GM23338 (cell line): ENCODE measurements at regions not wholly inside any gene's neighbourhood (a gene's known extent, or its start where the extent isn't known, plus 50 kb on each side); places are given as distances from the start of the nearest gene placed in this dataset.

ENCODE experiments used
- ATAC-seq: fragments of 200-7000 bp; cut with Tn5 transposase; 3 replicates; pipeline ENCODE4 v1.9.1; 2020
- DNase-seq: peaks from one replicate; pipeline ENCODE4 v3.0.0-alpha.2; 2015; ENCODE audit warnings: low spot score
- H2AFZ ChIP-seq: fragments of 200-600 bp; sonication (generic); 2 replicates; pipeline ENCODE4 v1.8.0; 2016; ENCODE audit warnings: antibody characterized with exemption, mild to moderate bottlenecking, moderate library complexity
- H3F3A ChIP-seq: fragments of 200-600 bp; sonication (generic); replicated peaks from 2 replicates; pipeline ENCODE4 v1.8.0; 2017; ENCODE audit warnings: antibody characterized with exemption, mixed run types, low read depth
- H3K27ac ChIP-seq: fragments of 200-600 bp; sonication (generic); 2 replicates; pipeline ENCODE4 v1.6.1; 2016; ENCODE audit warnings: low read depth
- H3K27me3 ChIP-seq: fragments of 200-600 bp; sonication (generic); 2 replicates; pipeline ENCODE4 v1.8.0; 2016; ENCODE audit warnings: mild to moderate bottlenecking, mixed run types, moderate library complexity; ENCODE audit not compliant: insufficient read depth
- H3K36me3 ChIP-seq: fragments of 200-600 bp; sonication (generic); 2 replicates; pipeline ENCODE4 v1.8.0; 2016; ENCODE audit warnings: mild to moderate bottlenecking; ENCODE audit not compliant: insufficient read depth
- H3K4me1 ChIP-seq: fragments of 200-600 bp; sonication (generic); 2 replicates; pipeline ENCODE4 v1.8.0; 2016; ENCODE audit warnings: mild to moderate bottlenecking, moderate library complexity; ENCODE audit not compliant: insufficient read depth
- H3K4me2 ChIP-seq: fragments of 200-600 bp; sonication (generic); 2 replicates; pipeline ENCODE4 v1.7.1; 2017; ENCODE audit warnings: mixed run types
- H3K4me3 ChIP-seq: fragments of 200-600 bp; sonication (generic); 2 replicates; pipeline ENCODE4 v1.6.1; 2016; ENCODE audit warnings: mixed run types
- H3K79me2 ChIP-seq: fragments of 200-600 bp; sonication (generic); replicated peaks from 2 replicates; pipeline ENCODE4 v1.8.0; 2017; ENCODE audit warnings: mild to moderate bottlenecking; ENCODE audit not compliant: insufficient read depth
- H3K9me2 ChIP-seq: fragments of 200-600 bp; sonication (generic); 2 replicates; pipeline ENCODE4 v1.8.0; 2017; ENCODE audit not compliant: insufficient read depth
- H4K20me1 ChIP-seq: fragments of 200-600 bp; sonication (generic); replicated peaks from 2 replicates; pipeline ENCODE4 v1.8.0; 2017; ENCODE audit warnings: mild to moderate bottlenecking; ENCODE audit not compliant: insufficient read depth
- H3K27ac Mint-ChIP-seq: 2 replicates; pipeline ENCODE4 v1.8.0; 2020; ENCODE audit warnings: inconsistent platforms, mild to moderate bottlenecking, moderate library complexity, mixed read lengths
- H3K27me3 Mint-ChIP-seq: 3 replicates; pipeline ENCODE4 v1.8.0; 2022; ENCODE audit warnings: low read depth, mild to moderate bottlenecking, moderate library complexity, mixed read lengths, inconsistent platforms; ENCODE audit not compliant: insufficient read depth, poor library complexity
- H3K36me3 Mint-ChIP-seq: 3 replicates; pipeline ENCODE4 v1.8.0; 2021; ENCODE audit warnings: low read depth, mild to moderate bottlenecking, inconsistent platforms, moderate library complexity, mixed read lengths
- H3K4me1 Mint-ChIP-seq: 3 replicates; pipeline ENCODE4 v1.8.0; 2020; ENCODE audit warnings: mild to moderate bottlenecking, inconsistent platforms, mixed read lengths
- H3K4me3 Mint-ChIP-seq: 3 replicates; pipeline ENCODE4 v1.8.0; 2021; ENCODE audit warnings: moderate library complexity, mild to moderate bottlenecking, inconsistent platforms, mixed read lengths
- H3K9me3 Mint-ChIP-seq: 3 replicates; pipeline ENCODE4 v1.8.0; 2020; ENCODE audit warnings: moderate library complexity, mild to moderate bottlenecking, inconsistent platforms, mixed read lengths
- EZH2 ChIP-seq: fragments of 200-600 bp; sonication (generic); IDR thresholded peaks from one replicate; pipeline ENCODE4 v1.8.0; 2017; ENCODE audit warnings: antibody characterized with exemption, mild to moderate bottlenecking, low read depth; ENCODE audit not compliant: unreplicated experiment
- EZH2phosphoT487 ChIP-seq: fragments of 200-600 bp; sonication (generic); IDR thresholded peaks from one replicate; pipeline ENCODE4 v1.8.1; 2018; ENCODE audit warnings: antibody characterized with exemption; ENCODE audit not compliant: unreplicated experiment
- JUNB ChIP-seq: IDR thresholded peaks from one replicate; pipeline ENCODE4 v1.6.1; 2016; ENCODE audit warnings: antibody characterized with exemption; ENCODE audit not compliant: unreplicated experiment
- NANOG ChIP-seq: IDR thresholded peaks from 2 replicates; pipeline ENCODE4 v1.6.1; 2016; ENCODE audit warnings: antibody characterized with exemption, borderline replicate concordance
- ZNF114 ChIP-seq: fragments of 250-450 bp; sonication (Bioruptor Pico); IDR thresholded peaks from 2 replicates; pipeline ENCODE4 v1.5.0; 2020; ENCODE audit warnings: mild to moderate bottlenecking, moderate library complexity
- ZNF331 ChIP-seq: fragments of 250-450 bp; sonication (Bioruptor Pico); IDR thresholded peaks from 2 replicates; pipeline ENCODE4 v1.5.0; 2020; ENCODE audit warnings: low read depth, mild to moderate bottlenecking, moderate library complexity
- TF ChIP-seq, protein P1 (sequence below): fragments of 250-450 bp; sonication (Bioruptor Pico); IDR thresholded peaks from 2 replicates; pipeline ENCODE4 v1.5.0; 2020; ENCODE audit warnings: mild to moderate bottlenecking, moderate library complexity
- TF ChIP-seq, protein P2 (sequence below), 2 experiments: fragments of 200-600 bp in 1 of 2; sonication (generic) in 1 of 2; conservative IDR thresholded peaks; 2 replicates each; pipeline versions ENCODE4 v1.5.1 to v1.6.1; 2016 to 2017; ENCODE audit warnings: antibody characterized with exemption in 2 of 2, low read depth in 2 of 2, mild to moderate bottlenecking in 2 of 2, moderate library complexity in 1 of 2
- TF ChIP-seq, protein P3 (sequence below): IDR thresholded peaks from one replicate; pipeline ENCODE4 v1.6.1; 2018; ENCODE audit warnings: antibody characterized with exemption; ENCODE audit not compliant: unreplicated experiment

DNA sequence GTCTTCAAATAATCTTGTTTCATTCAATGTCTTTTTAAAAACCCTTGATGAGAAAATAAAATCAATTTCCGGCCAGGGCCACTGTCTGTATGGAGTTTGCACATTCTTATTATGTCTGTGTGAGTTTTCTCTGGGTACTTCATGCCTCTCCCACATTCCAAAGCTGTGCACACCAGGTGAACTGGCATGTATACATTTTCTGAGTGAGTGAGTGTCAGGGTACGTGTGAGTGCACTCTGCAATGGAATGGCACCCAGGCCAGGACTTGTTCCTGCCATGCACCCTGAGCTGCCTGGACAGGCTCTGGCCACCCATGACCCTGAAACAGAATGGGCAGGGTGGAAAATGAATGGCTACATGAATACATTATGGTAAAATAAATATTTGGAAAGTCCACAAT lies 61.3 kb downstream of the UBE2NL start (continued):
- TF ChIP-seq, protein P1, sequence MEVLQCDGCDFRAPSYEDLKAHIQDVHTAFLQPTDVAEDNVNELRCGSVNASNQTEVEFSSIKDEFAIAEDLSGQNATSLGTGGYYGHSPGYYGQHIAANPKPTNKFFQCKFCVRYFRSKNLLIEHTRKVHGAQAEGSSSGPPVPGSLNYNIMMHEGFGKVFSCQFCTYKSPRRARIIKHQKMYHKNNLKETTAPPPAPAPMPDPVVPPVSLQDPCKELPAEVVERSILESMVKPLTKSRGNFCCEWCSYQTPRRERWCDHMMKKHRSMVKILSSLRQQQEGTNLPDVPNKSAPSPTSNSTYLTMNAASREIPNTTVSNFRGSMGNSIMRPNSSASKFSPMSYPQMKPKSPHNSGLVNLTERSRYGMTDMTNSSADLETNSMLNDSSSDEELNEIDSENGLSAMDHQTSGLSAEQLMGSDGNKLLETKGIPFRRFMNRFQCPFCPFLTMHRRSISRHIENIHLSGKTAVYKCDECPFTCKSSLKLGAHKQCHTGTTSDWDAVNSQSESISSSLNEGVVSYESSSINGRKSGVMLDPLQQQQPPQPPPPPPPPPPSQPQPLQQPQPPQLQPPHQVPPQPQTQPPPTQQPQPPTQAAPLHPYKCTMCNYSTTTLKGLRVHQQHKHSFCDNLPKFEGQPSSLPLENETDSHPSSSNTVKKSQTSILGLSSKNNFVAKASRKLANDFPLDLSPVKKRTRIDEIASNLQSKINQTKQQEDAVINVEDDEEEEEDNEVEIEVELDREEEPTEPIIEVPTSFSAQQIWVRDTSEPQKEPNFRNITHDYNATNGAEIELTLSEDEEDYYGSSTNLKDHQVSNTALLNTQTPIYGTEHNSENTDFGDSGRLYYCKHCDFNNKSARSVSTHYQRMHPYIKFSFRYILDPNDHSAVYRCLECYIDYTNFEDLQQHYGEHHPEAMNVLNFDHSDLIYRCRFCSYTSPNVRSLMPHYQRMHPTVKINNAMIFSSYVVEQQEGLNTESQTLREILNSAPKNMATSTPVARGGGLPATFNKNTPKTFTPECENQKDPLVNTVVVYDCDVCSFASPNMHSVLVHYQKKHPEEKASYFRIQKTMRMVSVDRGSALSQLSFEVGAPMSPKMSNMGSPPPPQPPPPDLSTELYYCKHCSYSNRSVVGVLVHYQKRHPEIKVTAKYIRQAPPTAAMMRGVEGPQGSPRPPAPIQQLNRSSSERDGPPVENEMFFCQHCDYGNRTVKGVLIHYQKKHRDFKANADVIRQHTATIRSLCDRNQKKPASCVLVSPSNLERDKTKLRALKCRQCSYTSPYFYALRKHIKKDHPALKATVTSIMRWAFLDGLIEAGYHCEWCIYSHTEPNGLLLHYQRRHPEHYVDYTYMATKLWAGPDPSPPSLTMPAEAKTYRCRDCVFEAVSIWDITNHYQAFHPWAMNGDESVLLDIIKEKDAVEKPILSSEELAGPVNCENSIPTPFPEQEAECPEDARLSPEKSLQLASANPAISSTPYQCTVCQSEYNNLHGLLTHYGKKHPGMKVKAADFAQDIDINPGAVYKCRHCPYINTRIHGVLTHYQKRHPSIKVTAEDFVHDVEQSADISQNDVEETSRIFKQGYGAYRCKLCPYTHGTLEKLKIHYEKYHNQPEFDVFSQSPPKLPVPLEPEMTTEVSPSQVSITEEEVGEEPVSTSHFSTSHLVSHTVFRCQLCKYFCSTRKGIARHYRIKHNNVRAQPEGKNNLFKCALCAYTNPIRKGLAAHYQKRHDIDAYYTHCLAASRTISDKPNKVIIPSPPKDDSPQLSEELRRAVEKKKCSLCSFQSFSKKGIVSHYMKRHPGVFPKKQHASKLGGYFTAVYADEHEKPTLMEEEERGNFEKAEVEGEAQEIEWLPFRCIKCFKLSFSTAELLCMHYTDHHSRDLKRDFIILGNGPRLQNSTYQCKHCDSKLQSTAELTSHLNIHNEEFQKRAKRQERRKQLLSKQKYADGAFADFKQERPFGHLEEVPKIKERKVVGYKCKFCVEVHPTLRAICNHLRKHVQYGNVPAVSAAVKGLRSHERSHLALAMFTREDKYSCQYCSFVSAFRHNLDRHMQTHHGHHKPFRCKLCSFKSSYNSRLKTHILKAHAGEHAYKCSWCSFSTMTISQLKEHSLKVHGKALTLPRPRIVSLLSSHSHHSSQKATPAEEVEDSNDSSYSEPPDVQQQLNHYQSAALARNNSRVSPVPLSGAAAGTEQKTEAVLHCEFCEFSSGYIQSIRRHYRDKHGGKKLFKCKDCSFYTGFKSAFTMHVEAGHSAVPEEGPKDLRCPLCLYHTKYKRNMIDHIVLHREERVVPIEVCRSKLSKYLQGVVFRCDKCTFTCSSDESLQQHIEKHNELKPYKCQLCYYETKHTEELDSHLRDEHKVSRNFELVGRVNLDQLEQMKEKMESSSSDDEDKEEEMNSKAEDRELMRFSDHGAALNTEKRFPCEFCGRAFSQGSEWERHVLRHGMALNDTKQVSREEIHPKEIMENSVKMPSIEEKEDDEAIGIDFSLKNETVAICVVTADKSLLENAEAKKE: no peak
- no peak for TF ChIP-seq EZH2phosphoT487
- TF ChIP-seq JUNB: no peak

DNA sequence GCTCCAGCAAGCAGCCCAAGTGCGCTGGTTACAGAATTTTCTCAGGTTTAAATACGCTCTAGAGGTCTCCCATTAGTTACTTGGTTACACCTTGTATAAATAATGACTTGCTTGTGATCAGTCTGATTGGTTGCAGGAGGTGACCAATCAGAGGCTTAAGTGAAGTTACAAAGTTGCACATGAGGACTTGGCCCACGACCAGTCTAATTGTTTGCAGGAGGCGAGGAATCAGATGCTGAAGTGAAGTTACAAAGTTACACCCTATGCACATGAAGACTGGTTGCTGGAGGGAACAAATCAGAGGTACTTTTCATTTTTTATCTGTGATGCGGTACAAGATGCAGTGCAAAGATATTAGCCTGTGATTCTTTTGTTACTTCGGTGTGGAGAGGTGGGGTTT lies 80.7 kb downstream of the UBE2NL start:
- H3K36me3 Mint-ChIP-seq: peaks cover 5% of the 10 kb centered on the region; the same call in 2 of the 3 replicates
- no peaks in the 10 kb centered on the region for H4K20me1 ChIP-seq
- ATAC-seq: no peak
- TF ChIP-seq NANOG: no peak
- TF ChIP-seq EZH2: no peak
- no peak for TF ChIP-seq EZH2phosphoT487
- TF ChIP-seq, protein P2, sequence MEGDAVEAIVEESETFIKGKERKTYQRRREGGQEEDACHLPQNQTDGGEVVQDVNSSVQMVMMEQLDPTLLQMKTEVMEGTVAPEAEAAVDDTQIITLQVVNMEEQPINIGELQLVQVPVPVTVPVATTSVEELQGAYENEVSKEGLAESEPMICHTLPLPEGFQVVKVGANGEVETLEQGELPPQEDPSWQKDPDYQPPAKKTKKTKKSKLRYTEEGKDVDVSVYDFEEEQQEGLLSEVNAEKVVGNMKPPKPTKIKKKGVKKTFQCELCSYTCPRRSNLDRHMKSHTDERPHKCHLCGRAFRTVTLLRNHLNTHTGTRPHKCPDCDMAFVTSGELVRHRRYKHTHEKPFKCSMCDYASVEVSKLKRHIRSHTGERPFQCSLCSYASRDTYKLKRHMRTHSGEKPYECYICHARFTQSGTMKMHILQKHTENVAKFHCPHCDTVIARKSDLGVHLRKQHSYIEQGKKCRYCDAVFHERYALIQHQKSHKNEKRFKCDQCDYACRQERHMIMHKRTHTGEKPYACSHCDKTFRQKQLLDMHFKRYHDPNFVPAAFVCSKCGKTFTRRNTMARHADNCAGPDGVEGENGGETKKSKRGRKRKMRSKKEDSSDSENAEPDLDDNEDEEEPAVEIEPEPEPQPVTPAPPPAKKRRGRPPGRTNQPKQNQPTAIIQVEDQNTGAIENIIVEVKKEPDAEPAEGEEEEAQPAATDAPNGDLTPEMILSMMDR (conservative IDR thresholded peaks at IDR 0.05; ENCODE audit: low read depth in 2 of 2): no peak
- TF ChIP-seq ZNF331 (CRISPR knock-in tag): no peak
- TF ChIP-seq, protein P3, sequence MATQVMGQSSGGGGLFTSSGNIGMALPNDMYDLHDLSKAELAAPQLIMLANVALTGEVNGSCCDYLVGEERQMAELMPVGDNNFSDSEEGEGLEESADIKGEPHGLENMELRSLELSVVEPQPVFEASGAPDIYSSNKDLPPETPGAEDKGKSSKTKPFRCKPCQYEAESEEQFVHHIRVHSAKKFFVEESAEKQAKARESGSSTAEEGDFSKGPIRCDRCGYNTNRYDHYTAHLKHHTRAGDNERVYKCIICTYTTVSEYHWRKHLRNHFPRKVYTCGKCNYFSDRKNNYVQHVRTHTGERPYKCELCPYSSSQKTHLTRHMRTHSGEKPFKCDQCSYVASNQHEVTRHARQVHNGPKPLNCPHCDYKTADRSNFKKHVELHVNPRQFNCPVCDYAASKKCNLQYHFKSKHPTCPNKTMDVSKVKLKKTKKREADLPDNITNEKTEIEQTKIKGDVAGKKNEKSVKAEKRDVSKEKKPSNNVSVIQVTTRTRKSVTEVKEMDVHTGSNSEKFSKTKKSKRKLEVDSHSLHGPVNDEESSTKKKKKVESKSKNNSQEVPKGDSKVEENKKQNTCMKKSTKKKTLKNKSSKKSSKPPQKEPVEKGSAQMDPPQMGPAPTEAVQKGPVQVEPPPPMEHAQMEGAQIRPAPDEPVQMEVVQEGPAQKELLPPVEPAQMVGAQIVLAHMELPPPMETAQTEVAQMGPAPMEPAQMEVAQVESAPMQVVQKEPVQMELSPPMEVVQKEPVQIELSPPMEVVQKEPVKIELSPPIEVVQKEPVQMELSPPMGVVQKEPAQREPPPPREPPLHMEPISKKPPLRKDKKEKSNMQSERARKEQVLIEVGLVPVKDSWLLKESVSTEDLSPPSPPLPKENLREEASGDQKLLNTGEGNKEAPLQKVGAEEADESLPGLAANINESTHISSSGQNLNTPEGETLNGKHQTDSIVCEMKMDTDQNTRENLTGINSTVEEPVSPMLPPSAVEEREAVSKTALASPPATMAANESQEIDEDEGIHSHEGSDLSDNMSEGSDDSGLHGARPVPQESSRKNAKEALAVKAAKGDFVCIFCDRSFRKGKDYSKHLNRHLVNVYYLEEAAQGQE: no peak
- TF ChIP-seq ZNF114: no peak

More for the DNA sequence above, 80.7 kb downstream of the UBE2NL start:
- H3K27ac ChIP-seq: no peak overlapping the region
- H3K4me1 Mint-ChIP-seq: no peaks in the 10 kb centered on the region
- H3K36me3 ChIP-seq: no peaks in the 10 kb centered on the region
- no peak for DNase-seq
- H3K79me2 ChIP-seq: no peaks in the 10 kb centered on the region
- no peak overlapping the region for H2AFZ ChIP-seq
- H3K4me3 ChIP-seq: no peak overlapping the region
- H3K4me1 ChIP-seq: no peaks in the 10 kb centered on the region
- no peak overlapping the region for H3K4me2 ChIP-seq
- H3K27me3 Mint-ChIP-seq: no peaks in the 10 kb centered on the region
- no peak overlapping the region for H3K4me3 Mint-ChIP-seq
- H3K9me3 Mint-ChIP-seq: peaks cover 81% of the 10 kb centered on the region
- H3K27ac Mint-ChIP-seq: no peak overlapping the region
- H3K9me2 ChIP-seq: no peaks in the 10 kb centered on the region
- no peaks in the 10 kb centered on the region for H3K27me3 ChIP-seq
- no peaks in the 10 kb centered on the region for H3F3A ChIP-seq
